Fibroblast of gingiva (primary cell): ENCODE measurements at regions not wholly inside any gene's neighbourhood (a gene's known extent, or its start where the extent isn't known, plus 50 kb on each side); places are given as distances from the start of the nearest gene placed in this dataset.

Source experiments
- DNase-seq: peaks from one replicate; pipeline ENCODE4 v3.0.0-alpha.2; 2011; ENCODE audit warnings: low read depth

GRCh38 chr22:47589271-47590250 lies 827.1 kb downstream of the TBC1D22A start:
- no peak for DNase-seq

GRCh38 chr22:47588578-47588960 lies 826.1 kb downstream of the TBC1D22A start:
- DNase-seq = no peak

GRCh38 chr22:47587861-47588577 lies 825.6 kb downstream of the TBC1D22A start:
- DNase-seq = no peak

DNA sequence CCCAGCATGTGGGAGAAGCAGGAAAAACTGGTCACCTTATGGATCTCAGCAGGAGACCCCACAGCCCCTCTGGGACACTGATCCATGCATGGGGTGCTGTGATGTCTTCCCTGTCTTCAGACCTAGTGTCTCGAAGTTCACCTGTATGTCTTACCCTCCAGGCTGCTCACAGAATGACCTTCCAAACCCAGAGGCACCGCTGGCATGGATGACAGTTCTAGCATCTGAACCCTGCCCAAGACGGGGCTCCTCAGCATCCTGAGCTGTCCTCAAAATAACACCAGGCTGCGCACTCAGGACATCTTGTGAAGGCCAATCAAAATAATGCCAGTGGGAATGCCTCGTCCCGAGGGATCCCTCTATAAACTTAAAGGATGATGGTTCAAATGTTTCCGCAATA lies 824.9 kb downstream of the TBC1D22A start:
- no peak for DNase-seq

DNA sequence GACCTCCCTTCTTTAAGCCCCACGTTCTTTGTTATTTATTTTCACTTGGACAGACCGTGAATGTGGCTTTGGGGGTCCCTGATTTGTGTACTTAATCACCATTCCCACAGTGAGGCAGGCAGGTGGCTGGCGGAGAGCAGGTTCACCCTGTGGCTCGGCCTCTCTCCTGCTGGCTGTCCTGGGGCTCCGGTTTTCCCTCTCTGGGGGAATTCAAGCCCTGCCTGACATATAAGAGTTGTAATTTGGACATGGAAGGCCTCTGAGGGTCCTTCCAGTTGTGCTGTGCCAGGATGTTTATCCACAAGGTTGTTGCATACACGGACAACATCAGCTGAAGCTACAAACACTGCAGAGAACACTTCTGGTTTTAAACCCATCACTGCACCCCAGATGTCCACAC lies 824.5 kb downstream of the TBC1D22A start:
- DNase-seq = no peak

- DNase-seq = no peak
Measured at GRCh38 chr22:47586038-47586437, 823.6 kb downstream of the TBC1D22A start.

- DNase-seq = no peak
Measured at GRCh38 chr22:47583959-47584562, 821.6 kb downstream of the TBC1D22A start.

GRCh38 chr22:47582067-47582466 lies 819.6 kb downstream of the TBC1D22A start:
- DNase-seq = no peak

- DNase-seq = no peak
Measured at GRCh38 chr22:47580121-47580520, 817.7 kb downstream of the TBC1D22A start.

GRCh38 chr22:47576908-47577307 lies 814.5 kb downstream of the TBC1D22A start:
- no peak for DNase-seq

- DNase-seq = no peak
Measured at GRCh38 chr22:47575291-47575690, 812.8 kb downstream of the TBC1D22A start.

DNA sequence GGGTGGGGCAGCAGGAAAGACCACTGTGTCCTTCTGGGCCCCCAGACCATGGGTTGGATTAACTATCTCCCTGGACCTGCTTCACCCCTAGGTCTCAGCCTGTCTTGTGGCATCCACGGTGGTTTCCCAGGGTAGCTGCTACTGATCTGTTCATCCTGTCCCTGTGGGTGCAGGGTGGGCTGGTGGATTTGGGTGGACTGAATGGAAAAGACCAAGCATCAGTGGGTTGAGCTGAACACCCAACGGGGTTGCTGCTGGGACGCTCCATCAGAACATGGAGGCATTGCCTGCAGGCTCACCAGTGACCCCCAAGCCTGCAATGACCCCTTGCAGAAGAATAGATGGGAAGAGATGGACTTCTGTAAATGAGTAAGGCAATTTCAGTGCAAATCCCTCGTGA lies 812.1 kb downstream of the TBC1D22A start:
- no peak for DNase-seq

- no peak for DNase-seq
Measured at GRCh38 chr22:47573141-47573540, 810.7 kb downstream of the TBC1D22A start.

DNA sequence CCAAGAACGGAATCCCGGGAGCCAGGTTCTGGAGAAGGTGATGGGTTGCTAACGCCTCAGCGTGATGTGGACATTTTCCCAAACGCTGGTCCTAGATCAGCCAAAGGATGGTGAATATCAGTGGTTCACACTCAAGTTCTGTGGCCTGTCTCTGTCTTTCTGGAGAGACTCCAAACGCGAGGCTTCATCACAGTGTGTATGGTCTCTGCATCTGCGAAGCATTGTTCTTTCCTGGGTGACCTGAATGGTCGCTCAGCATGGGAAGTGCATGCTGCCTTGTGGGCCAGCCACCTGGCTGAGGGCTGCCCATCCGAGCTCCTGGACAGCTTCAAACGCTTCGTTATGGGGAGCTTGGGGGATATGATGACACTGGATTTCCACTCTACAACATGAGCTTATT lies 810.0 kb downstream of the TBC1D22A start:
- no peak for DNase-seq

GRCh38 chr22:47571616-47572015 lies 809.2 kb downstream of the TBC1D22A start:
- DNase-seq = no peak

GRCh38 chr22:47570851-47571250 lies 808.4 kb downstream of the TBC1D22A start:
- no peak for DNase-seq

DNA sequence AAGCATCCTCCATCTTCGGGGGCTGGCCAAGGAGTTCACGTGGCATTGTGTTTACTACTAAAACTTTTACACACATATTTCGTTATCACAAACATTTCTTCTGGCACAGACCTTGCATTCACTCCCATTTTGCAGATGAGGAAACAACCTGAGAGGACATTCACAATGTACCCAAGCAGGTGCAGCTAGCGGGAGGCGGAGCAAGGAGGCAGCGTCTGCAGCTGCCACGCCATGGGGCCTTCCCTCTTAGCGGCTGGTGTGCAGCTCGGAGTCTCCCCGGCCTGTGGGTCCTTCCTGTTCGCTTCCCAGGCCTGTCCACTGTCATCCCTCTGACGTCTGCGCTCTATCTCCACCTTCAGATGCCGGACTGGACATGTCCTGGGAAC lies 807.8 kb downstream of the TBC1D22A start:
- DNase-seq = no peak

DNA sequence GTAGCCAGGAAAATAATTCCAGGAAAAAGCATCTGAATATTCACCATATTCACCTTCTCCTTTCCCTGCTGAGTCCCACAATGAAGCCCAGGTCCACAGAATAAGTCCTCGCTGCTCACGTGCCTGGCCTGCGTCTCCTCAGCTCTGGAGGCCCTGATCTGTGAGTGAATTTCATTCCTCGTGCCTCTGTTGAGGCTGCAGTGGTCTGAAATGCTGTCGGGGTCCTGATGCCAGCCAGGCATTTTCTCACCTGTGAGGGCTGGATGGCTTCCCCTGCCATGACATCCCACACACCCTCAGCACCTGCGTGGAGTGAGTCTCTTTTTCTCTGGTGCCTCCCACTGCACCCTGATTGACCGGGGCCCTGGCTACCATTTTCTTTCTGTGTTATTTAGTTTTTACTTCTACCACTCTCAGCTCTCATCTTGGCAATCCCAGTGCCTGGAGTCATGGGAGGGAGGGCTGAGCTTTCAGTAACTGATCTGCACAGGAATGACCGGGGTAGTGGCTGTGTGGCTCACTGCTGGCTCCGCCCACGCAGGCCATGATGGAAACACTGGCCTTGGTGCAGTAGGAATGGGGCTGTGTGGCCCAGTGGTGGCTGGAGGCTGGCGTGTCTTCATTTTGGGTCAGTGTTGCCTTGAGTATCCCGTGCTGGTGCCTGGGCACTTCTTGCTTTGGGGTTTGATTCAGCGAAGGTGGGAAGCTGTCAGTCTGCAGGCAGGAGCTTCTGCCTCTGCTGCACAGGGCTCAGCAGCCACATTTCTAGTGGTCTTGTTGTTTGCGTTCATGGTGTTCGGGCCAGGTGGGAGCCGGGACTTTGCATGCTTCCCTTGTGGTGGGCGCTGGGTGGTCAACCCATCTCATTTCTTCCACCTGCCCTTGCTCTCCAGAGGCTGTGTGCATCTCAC lies 807.2 kb downstream of the TBC1D22A start:
- no peak for DNase-seq

DNA sequence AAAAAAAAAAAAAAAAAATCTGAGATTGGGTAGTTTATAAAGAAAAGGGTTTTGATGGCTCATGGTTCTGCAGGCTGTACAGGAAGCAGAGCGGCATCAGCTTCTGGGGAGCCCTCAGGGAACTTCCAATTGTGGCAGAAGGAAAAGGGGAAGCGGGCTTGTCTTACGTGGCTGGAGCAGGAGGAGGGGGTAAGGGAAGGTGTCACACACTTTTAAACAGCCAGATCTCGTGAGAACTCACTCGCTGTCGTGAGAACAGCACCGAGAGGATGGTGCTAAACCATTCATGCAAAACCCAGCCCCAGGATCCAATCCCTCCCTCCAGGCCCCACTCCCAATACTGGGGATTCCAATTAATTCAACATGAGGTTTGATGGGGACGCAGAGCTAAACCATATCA lies 806.2 kb downstream of the TBC1D22A start:
- DNase-seq = no peak

DNA sequence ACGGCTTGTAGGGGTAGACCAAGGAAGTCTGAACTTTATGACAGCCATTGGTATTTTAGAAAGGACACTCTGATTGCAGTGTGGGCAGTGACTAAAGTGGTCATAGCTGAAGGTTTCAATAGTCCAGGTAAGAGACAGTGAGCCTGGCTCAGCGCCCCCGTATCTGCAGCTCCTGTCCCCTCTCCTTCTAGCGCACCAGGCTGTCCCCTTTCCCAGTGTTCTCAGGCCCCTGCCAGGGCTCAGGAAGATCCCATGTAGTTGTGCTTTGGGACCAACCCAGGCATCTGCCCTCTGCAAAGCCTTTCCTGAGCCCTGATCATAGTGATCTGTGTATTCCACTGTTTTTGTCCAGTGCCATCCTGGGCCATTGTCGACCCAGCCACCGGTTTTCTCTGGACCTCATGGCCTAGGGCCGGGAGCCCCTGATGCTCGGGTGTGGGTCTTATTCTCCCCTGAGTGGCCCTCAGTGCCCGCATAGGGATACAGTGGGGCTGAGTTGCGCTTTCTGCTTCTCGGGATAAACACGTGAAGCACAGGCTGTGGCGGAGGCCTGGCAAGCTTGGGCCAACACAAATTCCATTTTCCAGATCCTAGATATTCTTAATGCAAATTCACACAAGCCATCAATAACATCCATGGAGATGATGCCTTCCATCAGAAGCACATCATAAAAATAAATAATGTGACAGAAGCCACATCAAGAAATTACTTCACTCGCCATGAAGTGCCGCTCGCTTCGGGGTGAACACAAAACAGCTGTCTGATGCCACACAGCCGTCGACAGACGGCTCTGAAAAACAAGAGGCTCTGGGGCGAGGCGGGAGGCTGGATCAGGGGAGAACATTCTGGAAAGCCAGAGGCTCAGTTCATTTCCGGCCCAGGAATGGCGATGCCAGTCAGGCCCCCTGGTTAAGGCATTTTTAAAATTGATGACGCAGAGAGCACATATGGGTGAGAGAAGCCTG lies 805.0 kb downstream of the TBC1D22A start:
- no peak for DNase-seq

GRCh38 chr22:47566491-47566890 lies 804.0 kb downstream of the TBC1D22A start:
- DNase-seq = no peak
